HepG2 (cell line): ENCODE measurements at regions not wholly inside any gene's neighbourhood (a gene's known extent, or its start where the extent isn't known, plus 50 kb on each side); places are given as distances from the start of the nearest gene placed in this dataset.

Experiments used
- ATAC-seq: fragments of 200-7000 bp; cut with Tn5 transposase; 3 replicates; pipeline ENCODE4 v1.9.1; 2020; ENCODE audit warnings: mild to moderate bottlenecking, moderate library complexity
- BruUV-seq: library from RNA; stranded (reverse); fragments of 400-500 nt; replicated peaks from 2 replicates; lab custom pipeline; 2021; lab: Mats Ljungman, UMichigan
- CTCF ChIA-PET: fragments of 300-600 bp; formaldehyde crosslinking; extraction: SDS; loops from one replicate; lab custom pipeline; 2021; ENCODE audit warnings: low total read pairs, inconsistent platforms, low intra/inter-chr PET ratio; lab: Yijun Ruan, JAX
- POLR2A ChIA-PET: fragments of 350-600 bp; sonication (Branson Sonifier 250); formaldehyde crosslinking; loops from one replicate; lab custom pipeline; 2020; ENCODE audit warnings: antibody characterized with exemption, inconsistent platforms; lab: Yijun Ruan, JAX
- DNase-seq: peaks from one replicate; pipeline ENCODE4 v3.0.0-alpha.2; 2015; ENCODE audit warnings: low spot score
- FAIRE-seq: peaks from 3 replicates; lab custom pipeline; 2011; peaks lifted over from hg19 to GRCh38; lab: Jason Lieb, UNC
- H2AFZ ChIP-seq: one replicate; pipeline ENCODE4 v1.6.1; 2011; ENCODE audit warnings: low read length, inconsistent platforms
- H3K27ac ChIP-seq: fragments of 300-600 bp; 3 replicates; pipeline ENCODE4 v1.8.0; 2011; ENCODE audit warnings: mixed run types, mild to moderate bottlenecking, mixed read lengths, low read length, inconsistent platforms; ENCODE audit not compliant: insufficient read depth; ENCODE audit errors: extremely low read length
- H3K27me3 ChIP-seq, 2 experiments: fragments of 200-600 bp in 1 of 2; 2 replicates in 1 of 2; 3 replicates in 1 of 2; pipeline versions ENCODE4 v1.6.0 to v1.8.0; 2011; ENCODE audit warnings: low read length in 2 of 2, mild to moderate bottlenecking in 2 of 2, moderate library complexity in 2 of 2, inconsistent platforms in 1 of 2; ENCODE audit not compliant: insufficient read depth in 2 of 2, control insufficient read depth in 1 of 2
- H3K36me3 ChIP-seq, 2 experiments: fragments of 200-600 bp in 1 of 2; replicated peaks in 1 of 2; 2 replicates in 1 of 2; 3 replicates in 1 of 2; pipeline versions ENCODE4 v1.5.1 to v1.8.0; 2011; ENCODE audit warnings: low read length in 2 of 2, inconsistent platforms in 1 of 2; ENCODE audit not compliant: insufficient read depth in 2 of 2, control insufficient read depth in 1 of 2
- H3K4me1 ChIP-seq: 2 replicates; pipeline ENCODE4 v1.5.1; 2012; ENCODE audit warnings: low read length, inconsistent platforms; ENCODE audit not compliant: insufficient read depth
- H3K4me2 ChIP-seq: 2 replicates; pipeline ENCODE4 v1.6.0; 2011; ENCODE audit warnings: low read depth, low read length, inconsistent platforms
- H3K4me3 ChIP-seq, 3 experiments: fragments of 200-600 bp in 1 of 3; sonication (generic), shearing (Covaris generic) in 1 of 3; replicated peaks in 1 of 3; 2 replicates each; pipeline ENCODE4 v1.5.1; 2011 to 2016; ENCODE audit warnings: low read length in 3 of 3, inconsistent platforms in 2 of 3, low read depth in 2 of 3, mild to moderate bottlenecking in 2 of 3, control low read depth in 1 of 3, mixed read lengths in 1 of 3; ENCODE audit not compliant: insufficient read depth in 1 of 3
- H3K79me2 ChIP-seq: one replicate; pipeline ENCODE4 v1.6.1; 2011; ENCODE audit warnings: low read length, inconsistent platforms; ENCODE audit not compliant: insufficient read depth
- H3K9ac ChIP-seq: 2 replicates; pipeline ENCODE4 v1.6.0; 2011; ENCODE audit warnings: mild to moderate bottlenecking, low read depth, low read length, inconsistent platforms; ENCODE audit not compliant: insufficient read depth
- H3K9me3 ChIP-seq: 2 replicates; pipeline ENCODE4 v1.5.1; 2012; ENCODE audit warnings: mild to moderate bottlenecking, low read length
- H4K20me1 ChIP-seq: 2 replicates; pipeline ENCODE4 v1.6.0; 2011; ENCODE audit warnings: inconsistent platforms, mild to moderate bottlenecking, low read length, moderate library complexity; ENCODE audit not compliant: insufficient read depth
- CCDC6 ChIP-seq: sonication (generic); formaldehyde crosslinking; IDR thresholded peaks from 2 replicates; pipeline ENCODE4 v1.8.1; 2022; ENCODE audit warnings: mild to moderate bottlenecking, missing genetic modification reagents, moderate library complexity
- GTF2F1 ChIP-seq: fragments of 150-350 bp; IDR thresholded peaks from 2 replicates; pipeline ENCODE4 v1.6.1; 2014; ENCODE audit warnings: low read length
- KDM4B ChIP-seq: sonication (generic); formaldehyde crosslinking; IDR thresholded peaks from 2 replicates; pipeline ENCODE4 v1.4.0; 2020; ENCODE audit warnings: missing genetic modification reagents
- MAFF ChIP-seq: IDR thresholded peaks from 2 replicates; pipeline ENCODE4 v1.6.1; 2011; ENCODE audit warnings: low read depth, low read length, improper control_type of control experiment
- MYNN ChIP-seq: sonication (generic); formaldehyde crosslinking; IDR thresholded peaks from 2 replicates; pipeline ENCODE4 v1.4.0; 2020; ENCODE audit warnings: mild to moderate bottlenecking, low read depth, missing genetic modification reagents
- NFATC3 ChIP-seq: sonication (generic); formaldehyde crosslinking; IDR thresholded peaks from 2 replicates; pipeline ENCODE4 v1.5.1; 2020; ENCODE audit warnings: mild to moderate bottlenecking, missing genetic modification reagents
- STAT5B ChIP-seq: sonication (generic); formaldehyde crosslinking; IDR thresholded peaks from 2 replicates; pipeline ENCODE4 v1.4.0; 2020; ENCODE audit warnings: missing genetic modification reagents
- TAF15 ChIP-seq: fragments of 200-400 bp; formaldehyde crosslinking; IDR thresholded peaks from one replicate; pipeline ENCODE4 v1.6.1; 2018; ENCODE audit warnings: mild to moderate bottlenecking, low read depth, low read length; ENCODE audit not compliant: poor library complexity, severe bottlenecking
- ZBTB21 ChIP-seq: sonication (generic); formaldehyde crosslinking; IDR thresholded peaks from 2 replicates; pipeline ENCODE4 v1.4.0; 2020; ENCODE audit warnings: missing genetic modification reagents
- ZFYVE20 ChIP-seq: sonication (generic); formaldehyde crosslinking; IDR thresholded peaks from 2 replicates; pipeline ENCODE4 v1.8.0; 2023; ENCODE audit warnings: low read depth, mild to moderate bottlenecking, moderate library complexity, missing genetic modification reagents, borderline replicate concordance
- ZMYM4 ChIP-seq: sonication (generic); formaldehyde crosslinking; IDR thresholded peaks from 2 replicates; pipeline ENCODE4 v1.8.1; 2023; ENCODE audit warnings: mild to moderate bottlenecking, missing genetic modification reagents
- ZNF432 ChIP-seq: sonication (generic); formaldehyde crosslinking; IDR thresholded peaks from 2 replicates; pipeline ENCODE4 v1.5.0; 2020; ENCODE audit warnings: missing genetic modification reagents, mild to moderate bottlenecking, borderline replicate concordance
- ZNF629 ChIP-seq: sonication (generic); formaldehyde crosslinking; conservative IDR thresholded peaks from 2 replicates; pipeline ENCODE4 v1.5.0; 2020; ENCODE audit warnings: missing genetic modification reagents
- WGBS: methylation state at CpG from one replicate; pipeline ENCODE4 v1.1.6; 2017; ENCODE audit warnings: low lambda C conversion rate; 5-methylcytosine and 5-hydroxymethylcytosine counted together
- in situ Hi-C: cut with HindIII; loops from 2 replicates; pipeline ENCODE4 v1.10.0; 2017; ENCODE audit warnings: low pct_unique_long_range_greater_than_20kb; ENCODE audit not compliant: extremely low pct_ligation_motif_present
- intact Hi-C: fragments of 100-400 bp; cut with micrococcal nuclease; formaldehyde crosslinking; loops from one replicate; pipeline ENCODE4 v1.10.0; 2022; ENCODE audit not compliant: unreplicated experiment
- TF ChIP-seq, protein P1 (sequence below): sonication (generic); formaldehyde crosslinking; IDR thresholded peaks from 2 replicates; pipeline ENCODE4 v1.4.0; 2020; ENCODE audit warnings: missing genetic modification reagents, borderline replicate concordance
- TF ChIP-seq, protein P2 (sequence below): sonication (generic); formaldehyde crosslinking; IDR thresholded peaks from 2 replicates; pipeline ENCODE4 v1.4.0; 2020; ENCODE audit warnings: missing genetic modification reagents
- TF ChIP-seq, protein P3 (sequence below): IDR thresholded peaks from 2 replicates; pipeline ENCODE4 v1.6.1; 2016

DNA sequence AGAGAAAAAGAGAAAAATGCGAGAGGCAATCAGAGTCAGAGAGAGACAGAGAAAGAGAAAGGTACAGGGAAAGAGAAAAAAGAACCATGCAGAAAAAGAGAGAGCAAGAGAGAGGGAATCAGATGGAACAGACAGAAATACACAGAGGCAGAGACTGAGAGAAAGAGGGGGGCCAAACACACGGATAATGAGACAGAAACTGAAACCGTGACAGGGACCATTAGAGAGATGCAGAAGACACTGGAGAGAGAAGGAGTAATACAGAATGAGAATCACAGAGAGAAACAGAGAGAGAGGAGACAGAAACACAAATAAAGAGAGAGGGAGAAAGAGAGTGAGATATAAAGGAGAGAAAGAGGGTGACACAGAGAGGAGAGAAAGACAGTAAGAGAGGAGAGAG, 412.1 kb upstream of the USP9Y start:
- CTCF ChIA-PET: no interaction called here
- no peak for ATAC-seq
- no peak for FAIRE-seq
- no peaks in the 10 kb centered on the region for H4K20me1 ChIP-seq
- TF ChIP-seq CCDC6 (CRISPR knock-in tag): no peak
- no peak for TF ChIP-seq NFATC3 (CRISPR knock-in tag)
- TF ChIP-seq ZMYM4: no peak
- TF ChIP-seq MAFF: no peak
- TF ChIP-seq, protein P1, sequence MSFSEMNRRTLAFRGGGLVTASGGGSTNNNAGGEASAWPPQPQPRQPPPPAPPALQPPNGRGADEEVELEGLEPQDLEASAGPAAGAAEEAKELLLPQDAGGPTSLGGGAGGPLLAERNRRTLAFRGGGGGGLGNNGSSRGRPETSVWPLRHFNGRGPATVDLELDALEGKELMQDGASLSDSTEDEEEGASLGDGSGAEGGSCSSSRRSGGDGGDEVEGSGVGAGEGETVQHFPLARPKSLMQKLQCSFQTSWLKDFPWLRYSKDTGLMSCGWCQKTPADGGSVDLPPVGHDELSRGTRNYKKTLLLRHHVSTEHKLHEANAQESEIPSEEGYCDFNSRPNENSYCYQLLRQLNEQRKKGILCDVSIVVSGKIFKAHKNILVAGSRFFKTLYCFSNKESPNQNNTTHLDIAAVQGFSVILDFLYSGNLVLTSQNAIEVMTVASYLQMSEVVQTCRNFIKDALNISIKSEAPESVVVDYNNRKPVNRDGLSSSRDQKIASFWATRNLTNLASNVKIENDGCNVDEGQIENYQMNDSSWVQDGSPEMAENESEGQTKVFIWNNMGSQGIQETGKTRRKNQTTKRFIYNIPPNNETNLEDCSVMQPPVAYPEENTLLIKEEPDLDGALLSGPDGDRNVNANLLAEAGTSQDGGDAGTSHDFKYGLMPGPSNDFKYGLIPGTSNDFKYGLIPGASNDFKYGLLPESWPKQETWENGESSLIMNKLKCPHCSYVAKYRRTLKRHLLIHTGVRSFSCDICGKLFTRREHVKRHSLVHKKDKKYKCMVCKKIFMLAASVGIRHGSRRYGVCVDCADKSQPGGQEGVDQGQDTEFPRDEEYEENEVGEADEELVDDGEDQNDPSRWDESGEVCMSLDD (CRISPR knock-in tag): no peak
- TF ChIP-seq GTF2F1: no peak
- no peak for TF ChIP-seq ZNF432 (CRISPR knock-in tag)
- TF ChIP-seq MYNN (CRISPR knock-in tag): no peak
- no peak for TF ChIP-seq TAF15
- no peak for TF ChIP-seq STAT5B (CRISPR knock-in tag)
- TF ChIP-seq ZNF629 (CRISPR knock-in tag): no peak
- no peak for TF ChIP-seq ZBTB21 (CRISPR knock-in tag)
- TF ChIP-seq, protein P2, sequence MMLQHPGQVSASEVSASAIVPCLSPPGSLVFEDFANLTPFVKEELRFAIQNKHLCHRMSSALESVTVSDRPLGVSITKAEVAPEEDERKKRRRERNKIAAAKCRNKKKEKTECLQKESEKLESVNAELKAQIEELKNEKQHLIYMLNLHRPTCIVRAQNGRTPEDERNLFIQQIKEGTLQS (CRISPR knock-in tag): no peak
- TF ChIP-seq ZFYVE20 (CRISPR knock-in tag): no peak
- TF ChIP-seq, protein P3, sequence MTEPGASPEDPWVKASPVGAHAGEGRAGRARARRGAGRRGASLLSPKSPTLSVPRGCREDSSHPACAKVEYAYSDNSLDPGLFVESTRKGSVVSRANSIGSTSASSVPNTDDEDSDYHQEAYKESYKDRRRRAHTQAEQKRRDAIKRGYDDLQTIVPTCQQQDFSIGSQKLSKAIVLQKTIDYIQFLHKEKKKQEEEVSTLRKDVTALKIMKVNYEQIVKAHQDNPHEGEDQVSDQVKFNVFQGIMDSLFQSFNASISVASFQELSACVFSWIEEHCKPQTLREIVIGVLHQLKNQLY (CRISPR knock-in tag): no peak
- TF ChIP-seq KDM4B (CRISPR knock-in tag): no peak
- no peaks in the 10 kb centered on the region; a peak in 1 of 5 replicates for H3K27me3 ChIP-seq
- in situ Hi-C loops (no loop called here), intact Hi-C loops (no loop called here)
- H3K4me3 ChIP-seq: no peak overlapping the region
- no peaks in the 10 kb centered on the region for H3K79me2 ChIP-seq
- WGBS: 4% methylated on average over 3 of the region's 3 CpGs
- no peak overlapping the region for H3K9ac ChIP-seq
- no peaks in the 10 kb centered on the region for H3K36me3 ChIP-seq
- POLR2A ChIA-PET: no interaction called here
- H3K4me2 ChIP-seq: no peak overlapping the region
- H2AFZ ChIP-seq: no peak overlapping the region
- no peak overlapping the region for H3K27ac ChIP-seq
- H3K9me3 ChIP-seq: no peaks in the 10 kb centered on the region
- no peaks in the 10 kb centered on the region for H3K4me1 ChIP-seq
- no TSS peak for BruUV-seq
- no peak for DNase-seq
